Ovary (tissue), 3 donors: ENCODE measurements at regions not wholly inside any gene's neighbourhood (a gene's known extent, or its start where the extent isn't known, plus 50 kb on each side); places are given as distances from the start of the nearest gene placed in this dataset.

ENCODE experiments used
- EP300 ChIP-seq: sonication (generic); formaldehyde crosslinking; IDR thresholded peaks from one replicate; pipeline ENCODE4 v1.6.1; 2017; ENCODE audit warnings: antibody characterized with exemption
- POLR2A ChIP-seq: fragments of 450-650 bp; IDR thresholded peaks from one replicate; pipeline ENCODE4 v1.6.1; 2017; ENCODE audit warnings: antibody characterized with exemption, mild to moderate bottlenecking, moderate library complexity
- TF ChIP-seq, protein P1 (sequence below), 3 donors: fragments of 450-650 bp in 2 of 3; fragments of 200-600 bp in 1 of 3; IDR thresholded peaks; one replicate each; pipeline versions ENCODE4 v1.5.1 to v1.8.0; 2016 to 2022; ENCODE audit warnings: antibody characterized with exemption in 3 of 3, mild to moderate bottlenecking in 1 of 3
- donor health status: DM: no; HTN: no; CAD: no.

DNA sequence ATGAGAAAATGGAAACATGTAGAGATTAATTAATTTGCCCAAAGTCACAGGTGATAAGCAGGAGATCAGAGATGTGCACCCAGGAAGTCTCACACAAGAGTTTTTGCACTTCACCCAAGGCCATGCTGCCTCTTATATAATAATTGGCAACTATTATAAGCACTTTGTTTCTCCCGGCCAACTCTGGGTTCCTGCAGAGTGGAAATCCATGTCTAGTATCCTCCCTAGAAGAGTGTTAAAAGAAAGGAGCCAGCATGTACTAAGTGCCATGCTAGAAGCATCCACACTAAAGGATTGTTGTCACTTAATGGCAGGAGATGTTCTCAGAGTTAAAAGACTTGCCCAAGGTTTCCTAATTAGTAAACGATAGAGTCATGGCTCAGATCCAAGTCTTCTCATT is 470.3 kb downstream of the OMA1 start:
- TF ChIP-seq, protein P1, sequence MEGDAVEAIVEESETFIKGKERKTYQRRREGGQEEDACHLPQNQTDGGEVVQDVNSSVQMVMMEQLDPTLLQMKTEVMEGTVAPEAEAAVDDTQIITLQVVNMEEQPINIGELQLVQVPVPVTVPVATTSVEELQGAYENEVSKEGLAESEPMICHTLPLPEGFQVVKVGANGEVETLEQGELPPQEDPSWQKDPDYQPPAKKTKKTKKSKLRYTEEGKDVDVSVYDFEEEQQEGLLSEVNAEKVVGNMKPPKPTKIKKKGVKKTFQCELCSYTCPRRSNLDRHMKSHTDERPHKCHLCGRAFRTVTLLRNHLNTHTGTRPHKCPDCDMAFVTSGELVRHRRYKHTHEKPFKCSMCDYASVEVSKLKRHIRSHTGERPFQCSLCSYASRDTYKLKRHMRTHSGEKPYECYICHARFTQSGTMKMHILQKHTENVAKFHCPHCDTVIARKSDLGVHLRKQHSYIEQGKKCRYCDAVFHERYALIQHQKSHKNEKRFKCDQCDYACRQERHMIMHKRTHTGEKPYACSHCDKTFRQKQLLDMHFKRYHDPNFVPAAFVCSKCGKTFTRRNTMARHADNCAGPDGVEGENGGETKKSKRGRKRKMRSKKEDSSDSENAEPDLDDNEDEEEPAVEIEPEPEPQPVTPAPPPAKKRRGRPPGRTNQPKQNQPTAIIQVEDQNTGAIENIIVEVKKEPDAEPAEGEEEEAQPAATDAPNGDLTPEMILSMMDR (IDR thresholded peaks at IDR 0.05), result no peak
- TF ChIP-seq POLR2A (no peak), EP300 (no peak)
